ENCODE measurements at regions not wholly inside any gene's neighbourhood (a gene's known extent, or its start where the extent isn't known, plus 50 kb on each side); places are given as distances from the start of the nearest gene placed in this dataset.

- TF ChIP-seq, protein P1, sequence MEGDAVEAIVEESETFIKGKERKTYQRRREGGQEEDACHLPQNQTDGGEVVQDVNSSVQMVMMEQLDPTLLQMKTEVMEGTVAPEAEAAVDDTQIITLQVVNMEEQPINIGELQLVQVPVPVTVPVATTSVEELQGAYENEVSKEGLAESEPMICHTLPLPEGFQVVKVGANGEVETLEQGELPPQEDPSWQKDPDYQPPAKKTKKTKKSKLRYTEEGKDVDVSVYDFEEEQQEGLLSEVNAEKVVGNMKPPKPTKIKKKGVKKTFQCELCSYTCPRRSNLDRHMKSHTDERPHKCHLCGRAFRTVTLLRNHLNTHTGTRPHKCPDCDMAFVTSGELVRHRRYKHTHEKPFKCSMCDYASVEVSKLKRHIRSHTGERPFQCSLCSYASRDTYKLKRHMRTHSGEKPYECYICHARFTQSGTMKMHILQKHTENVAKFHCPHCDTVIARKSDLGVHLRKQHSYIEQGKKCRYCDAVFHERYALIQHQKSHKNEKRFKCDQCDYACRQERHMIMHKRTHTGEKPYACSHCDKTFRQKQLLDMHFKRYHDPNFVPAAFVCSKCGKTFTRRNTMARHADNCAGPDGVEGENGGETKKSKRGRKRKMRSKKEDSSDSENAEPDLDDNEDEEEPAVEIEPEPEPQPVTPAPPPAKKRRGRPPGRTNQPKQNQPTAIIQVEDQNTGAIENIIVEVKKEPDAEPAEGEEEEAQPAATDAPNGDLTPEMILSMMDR (conservative IDR thresholded peaks at IDR 0.05; ENCODE audit: low read depth, low read length), result no peak
- no peak for TF ChIP-seq EZH2 (IDR thresholded peaks at IDR 0.05; ENCODE audit: borderline replicate concordance, low read depth, low read length, poor library complexity, severe bottlenecking)
These were observed 119.4 kb upstream of the PRMT6 start for GRCh38 chr1:106937104-106937503.

All from A673 (cell line).